Prostate gland (tissue), 2 donors: ENCODE measurements at regions not wholly inside any gene's neighbourhood (a gene's known extent, or its start where the extent isn't known, plus 50 kb on each side); places are given as distances from the start of the nearest gene placed in this dataset.

Experiments used
- CTCF ChIP-seq, 4 experiments: fragments of 200-600 bp in 2 of 4; fragments of 450-650 bp in 2 of 4; sonication (generic) in 2 of 4; IDR thresholded peaks; 1 replicate in 3 of 4; 2 replicates in 1 of 4; pipeline ENCODE4 v1.5.1; 2016 to 2019; ENCODE audit warnings: antibody characterized with exemption in 4 of 4, mild to moderate bottlenecking in 2 of 4, moderate library complexity in 2 of 4
- POLR2A ChIP-seq: fragments of 450-650 bp; IDR thresholded peaks from one replicate; pipeline ENCODE4 v1.6.1; 2016; ENCODE audit warnings: antibody characterized with exemption, mild to moderate bottlenecking

GRCh38 chr6:27133281-27134227 is 113.9 kb upstream of the PRSS16 start:
- TF ChIP-seq CTCF (IDR thresholded peaks at IDR 0.05) (no peak), POLR2A (peak; percentile 14)
